ENCODE measurements at regions not wholly inside any gene's neighbourhood (a gene's known extent, or its start where the extent isn't known, plus 50 kb on each side); places are given as distances from the start of the nearest gene placed in this dataset.
"Not testable (repeated sequence)": the region's sequence is repeated elsewhere in the genome, so short reads cannot be mapped to it uniquely, and the experiment has no call there.

- Histone ChIP-seq H3K4me1 (no peaks in the 10 kb centered on the region), H3K27ac (no peak overlapping the region), H3K36me3 (no peaks in the 10 kb centered on the region), H3K4me3 (no peak overlapping the region), H3K9me3 (no peaks in the 10 kb centered on the region), H3K27me3 (no peaks in the 10 kb centered on the region)
- no peak for DNase-seq (ENCODE audit: low spot score in 2 of 2)
- intact Hi-C loops (cut with DNase I) = no loop called here
- no peak for TF ChIP-seq CTCF (IDR thresholded peaks at IDR 0.05)
Measured at GRCh38 chr19:29001141-29001581, 211.8 kb downstream of the UQCRFS1 start.

GRCh38 chr19:28999724-29000433 is 213.1 kb downstream of the UQCRFS1 start:
- intact Hi-C loops (cut with DNase I) = no loop called here
- no peaks in the 10 kb centered on the region for H3K36me3 ChIP-seq
- no peaks in the 10 kb centered on the region for H3K4me1 ChIP-seq
- H3K9me3 ChIP-seq = no peaks in the 10 kb centered on the region
- no peak overlapping the region for H3K4me3 ChIP-seq
- H3K27me3 ChIP-seq = no peaks in the 10 kb centered on the region
- TF ChIP-seq CTCF (IDR thresholded peaks at IDR 0.05) = no peak
- no peak for DNase-seq (ENCODE audit: low spot score in 2 of 2)
- H3K27ac ChIP-seq = no peak overlapping the region

GRCh38 chr19:28998974-28999373 is 214.0 kb downstream of the UQCRFS1 start:
- Histone ChIP-seq H3K4me3 (no peak overlapping the region), H3K4me1 (no peaks in the 10 kb centered on the region), H3K27me3 (no peaks in the 10 kb centered on the region), H3K9me3 (peaks cover 0 to 4% of the 10 kb centered on the region in 2 donors), H3K36me3 (no peaks in the 10 kb centered on the region), H3K27ac (no peak overlapping the region)
- no peak for TF ChIP-seq CTCF (IDR thresholded peaks at IDR 0.05)
- intact Hi-C loops (cut with DNase I) = no loop called here
- no peak for DNase-seq (ENCODE audit: low spot score in 2 of 2)

- H3K4me1 ChIP-seq; H3K27ac ChIP-seq; H3K9me3 ChIP-seq; DNase-seq (ENCODE audit: low spot score in 2 of 2); H3K27me3 ChIP-seq; H3K4me3 ChIP-seq; H3K36me3 ChIP-seq; intact Hi-C loops (cut with DNase I): not testable (repeated sequence)
Measured at GRCh38 chr19:28997866-28998265, 215.1 kb downstream of the UQCRFS1 start.

GRCh38 chr19:28990522-28990921 is 222.4 kb downstream of the UQCRFS1 start:
- Histone ChIP-seq H3K27me3 (no peaks in the 10 kb centered on the region), H3K4me1 (no peaks in the 10 kb centered on the region), H3K36me3 (no peaks in the 10 kb centered on the region), H3K4me3 (no peak overlapping the region), H3K9me3 (peaks cover 0 to 9% of the 10 kb centered on the region in 2 donors), H3K27ac (no peak overlapping the region)
- no peak for DNase-seq (ENCODE audit: low spot score in 2 of 2)
- no peak for TF ChIP-seq CTCF (IDR thresholded peaks at IDR 0.05)
- intact Hi-C loops (cut with DNase I) = no loop called here

- DNase-seq (ENCODE audit: low spot score in 2 of 2) = no peak
- peaks cover 0 to 9% of the 10 kb centered on the region in 2 donors for H3K9me3 ChIP-seq
- intact Hi-C loops (cut with DNase I) = no loop called here
- no peak overlapping the region for H3K27ac ChIP-seq
- no peaks in the 10 kb centered on the region for H3K4me1 ChIP-seq
- no peak overlapping the region for H3K4me3 ChIP-seq
- H3K27me3 ChIP-seq = no peaks in the 10 kb centered on the region
- no peak for TF ChIP-seq CTCF (IDR thresholded peaks at IDR 0.05)
- no peaks in the 10 kb centered on the region for H3K36me3 ChIP-seq
Measured at GRCh38 chr19:28989739-28990138, 223.2 kb downstream of the UQCRFS1 start.
